Smooth muscle cell of the brain vasculature (primary cell): ENCODE measurements at regions not wholly inside any gene's neighbourhood (a gene's known extent, or its start where the extent isn't known, plus 50 kb on each side); places are given as distances from the start of the nearest gene placed in this dataset.

Source experiments
- DNase-seq: peaks from one replicate; pipeline ENCODE4 v3.0.0-alpha.2; 2012; ENCODE audit warnings: low read depth, low spot score

DNA sequence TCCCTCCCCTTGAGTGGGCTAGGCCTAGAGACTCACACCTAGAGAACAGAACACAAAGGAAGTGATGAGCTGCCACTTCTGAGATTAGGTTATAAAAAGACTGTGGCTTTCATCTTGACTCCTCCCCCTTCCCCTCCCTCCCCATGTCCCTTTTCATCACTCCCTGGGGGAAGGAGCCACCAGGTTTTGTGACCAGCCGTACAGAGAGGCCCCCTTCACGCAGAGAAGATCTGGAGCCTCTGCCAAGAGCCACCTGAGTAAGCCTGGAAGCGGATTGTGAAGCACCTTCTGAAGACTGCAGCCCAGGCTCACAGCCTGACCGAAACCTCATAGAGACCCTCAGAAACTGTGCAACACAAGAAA, 118.4 kb upstream of the NXT1 start:
- DNase-seq = no peak

GRCh38 chr20:23231561-23232218, 118.9 kb upstream of the NXT1 start:
- no peak for DNase-seq

DNA sequence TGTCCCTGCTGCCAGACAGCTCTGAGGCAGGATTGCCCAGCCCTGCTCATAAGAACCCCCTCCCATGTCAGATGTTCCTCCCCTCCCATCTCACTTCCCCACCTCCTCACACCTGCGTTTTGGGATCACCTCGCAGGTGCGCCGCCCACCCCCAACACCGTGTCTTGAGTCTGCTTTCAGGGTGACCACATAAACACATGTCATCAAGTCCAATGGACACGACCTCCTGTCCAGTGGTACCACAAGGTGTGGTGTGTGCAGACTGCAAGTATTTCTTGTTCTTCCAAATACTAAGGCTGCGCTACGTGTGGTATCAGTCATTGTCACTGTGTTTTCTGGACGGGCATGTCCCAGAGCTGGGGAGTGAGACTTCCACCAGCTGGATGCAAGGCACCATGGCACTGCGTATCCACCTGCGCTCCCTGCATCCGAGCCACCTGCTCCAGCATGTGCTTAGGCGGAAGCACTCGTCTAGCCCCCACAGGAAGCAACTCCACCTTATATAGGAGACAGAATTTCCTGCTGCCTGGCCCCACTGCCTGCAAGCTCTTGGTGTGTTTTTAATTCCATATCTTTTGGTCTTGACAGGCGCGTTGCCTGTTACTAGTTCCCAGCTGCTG, 119.7 kb upstream of the NXT1 start:
- no peak for DNase-seq

DNA sequence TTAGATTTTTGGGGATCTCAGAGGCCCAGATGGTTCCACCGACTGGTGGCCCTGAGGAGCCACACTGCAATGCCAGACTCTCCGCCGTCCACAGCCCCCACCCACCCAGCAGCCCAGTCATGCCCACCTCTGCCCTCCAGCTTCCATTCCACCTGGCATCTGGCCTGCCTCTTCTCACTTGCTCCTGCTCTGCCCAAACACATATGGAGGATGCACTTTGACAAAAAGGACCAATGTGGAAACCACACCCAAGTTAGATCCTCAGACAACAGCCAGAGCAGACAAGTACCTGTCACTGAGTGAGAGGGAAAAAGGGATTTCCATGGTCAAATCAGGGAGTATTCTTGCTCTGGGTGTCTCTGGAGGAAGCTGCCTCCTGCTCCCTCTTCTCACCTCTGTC, 120.6 kb upstream of the NXT1 start:
- no peak for DNase-seq

GRCh38 chr20:23228912-23229311, 121.7 kb upstream of the NXT1 start:
- peak; percentile 82 for DNase-seq

GRCh38 chr20:23227976-23228375, 122.6 kb upstream of the NXT1 start:
- no peak for DNase-seq

DNA sequence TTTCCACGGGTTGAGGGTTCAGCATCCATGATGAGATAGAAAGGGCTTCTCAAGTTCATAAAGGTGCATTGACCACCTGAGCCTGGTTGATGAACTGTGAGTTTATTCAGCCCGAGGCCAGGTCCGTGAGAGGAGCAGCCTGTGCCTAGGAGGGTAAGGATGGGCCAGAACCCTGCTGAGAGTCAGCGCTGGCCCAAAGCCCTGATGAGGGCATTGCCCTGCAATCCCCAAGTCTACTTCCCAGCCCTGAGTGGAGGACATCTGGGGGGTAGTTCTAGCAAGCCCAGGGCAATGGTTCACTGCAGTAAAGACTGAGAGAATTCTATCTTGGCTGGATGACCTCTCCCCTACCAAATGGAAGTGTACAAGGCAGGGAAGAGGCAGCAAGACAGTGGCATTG, 123.3 kb upstream of the NXT1 start:
- no peak for DNase-seq

DNA sequence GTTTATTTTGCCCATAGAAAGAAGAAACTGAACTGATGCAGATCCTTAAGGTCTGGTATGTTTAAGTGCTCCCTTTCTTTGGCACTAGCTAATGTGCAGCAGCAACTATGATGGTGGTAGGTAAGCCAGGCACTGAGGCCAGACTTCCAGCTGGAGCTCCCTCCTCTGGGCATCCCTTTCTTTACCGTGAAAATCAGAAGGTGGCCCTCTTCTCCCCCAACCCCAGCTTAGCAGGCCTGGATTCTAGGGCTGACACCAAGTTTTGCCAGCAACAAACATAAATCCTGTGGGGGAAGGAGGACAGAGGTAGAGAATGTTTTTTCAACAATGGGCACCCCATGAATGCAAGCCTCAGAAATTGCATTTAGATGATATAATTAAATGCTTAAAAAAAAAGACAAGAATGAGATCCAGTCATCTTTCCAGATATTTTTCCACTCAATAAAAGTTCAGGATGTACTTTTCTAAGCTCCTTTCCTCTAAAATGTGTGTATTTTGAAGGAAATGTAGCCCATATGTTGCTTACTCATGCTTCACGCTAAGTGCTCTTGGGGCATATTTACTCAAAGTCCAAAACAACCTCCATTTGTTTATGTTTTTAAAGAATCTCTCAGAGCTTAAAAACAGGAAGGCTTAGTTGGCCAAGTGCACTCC, 123.9 kb upstream of the NXT1 start:
- DNase-seq = no peak

DNA sequence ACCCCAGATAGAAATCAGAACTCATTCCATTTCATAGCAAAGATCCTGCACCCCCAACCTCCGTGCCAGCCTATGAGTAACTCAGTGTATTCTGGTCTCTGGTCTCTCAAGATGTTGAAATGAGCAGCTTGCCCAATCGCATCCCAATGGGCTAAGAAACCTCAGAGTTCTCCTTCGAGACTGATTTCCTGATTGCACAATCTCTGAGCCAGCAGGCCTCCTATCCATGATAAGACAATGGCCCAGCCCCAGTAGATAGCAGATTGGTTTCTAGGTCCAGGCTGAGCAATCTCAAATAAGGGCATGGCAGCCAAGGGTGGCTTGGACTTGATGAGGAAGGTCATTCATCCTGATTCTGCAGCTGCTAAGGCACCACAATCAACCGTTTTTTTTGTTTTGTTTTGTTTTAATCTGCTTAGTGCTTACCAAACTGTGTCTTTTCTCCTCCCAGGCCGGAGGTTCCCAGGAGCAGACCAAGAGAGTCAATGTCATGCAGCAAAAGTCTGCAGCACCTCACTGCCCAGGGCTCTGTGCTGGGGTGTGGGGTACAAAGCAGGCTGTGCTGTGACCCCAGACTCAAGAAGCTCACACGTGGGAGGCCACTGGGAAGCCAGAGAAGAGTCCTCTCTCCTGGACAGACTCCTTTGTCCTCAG, 125.1 kb upstream of the NXT1 start:
- no peak for DNase-seq

- DNase-seq = no peak
Observed at GRCh38 chr20:23224806-23225205, 125.8 kb upstream of the NXT1 start.

DNA sequence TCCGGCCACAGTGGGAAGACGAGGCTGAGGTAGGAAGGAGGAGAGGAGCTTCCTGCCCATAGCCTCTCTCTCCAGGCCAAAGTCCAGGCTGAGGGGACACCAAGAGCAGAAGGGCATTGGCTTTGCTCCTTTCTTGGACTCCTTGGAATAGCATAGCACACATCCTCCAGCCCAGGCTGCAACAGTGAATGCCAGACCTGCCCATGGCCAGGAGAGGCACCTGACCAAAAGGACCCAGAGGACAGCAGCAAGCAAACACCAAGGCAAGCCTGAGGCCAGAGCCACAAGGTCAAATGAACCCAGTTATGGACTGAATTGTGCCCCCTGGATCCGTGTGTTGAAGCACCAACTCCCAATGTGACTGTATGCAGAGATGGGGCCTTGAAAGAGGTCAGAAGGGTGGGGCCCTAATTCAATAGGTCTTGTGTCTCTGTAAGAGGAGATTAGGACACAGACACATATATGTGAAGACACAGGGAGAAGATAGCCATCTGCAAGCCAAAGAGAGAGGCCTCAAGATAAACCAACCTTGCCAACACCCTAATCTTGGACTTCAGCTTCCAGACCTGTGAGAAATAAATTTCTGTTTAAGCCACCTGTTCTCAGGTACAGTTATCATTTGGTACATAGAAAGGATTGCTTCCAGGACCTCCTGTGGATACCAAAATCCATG, 126.5 kb upstream of the NXT1 start:
- DNase-seq = no peak

- no peak for DNase-seq
Observed at GRCh38 chr20:23222531-23223200, 127.9 kb upstream of the NXT1 start.

DNA sequence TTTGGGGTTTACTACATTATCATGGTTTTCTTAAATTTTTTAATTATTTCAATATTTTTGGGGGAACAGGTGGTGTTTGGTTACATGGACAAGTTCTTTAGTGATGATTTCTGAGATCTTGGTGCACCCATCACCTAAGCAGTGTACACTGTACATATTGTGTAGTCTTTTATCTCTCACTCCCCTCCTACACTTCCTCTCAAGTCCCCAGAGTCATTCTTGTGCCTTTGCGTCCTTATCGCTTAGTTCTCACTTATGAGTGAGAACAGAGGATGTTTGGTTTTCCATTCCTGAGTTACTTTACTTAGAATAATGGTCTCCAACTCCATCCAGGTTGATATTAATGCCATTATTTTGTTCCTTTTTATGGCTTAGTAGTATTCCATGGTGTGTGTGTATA, 130.9 kb upstream of the CD93 start:
- no peak for DNase-seq

GRCh38 chr20:23215344-23215995, 129.3 kb upstream of the CD93 start:
- no peak for DNase-seq

GRCh38 chr20:23214903-23215302, 128.8 kb upstream of the CD93 start:
- DNase-seq = no peak

DNA sequence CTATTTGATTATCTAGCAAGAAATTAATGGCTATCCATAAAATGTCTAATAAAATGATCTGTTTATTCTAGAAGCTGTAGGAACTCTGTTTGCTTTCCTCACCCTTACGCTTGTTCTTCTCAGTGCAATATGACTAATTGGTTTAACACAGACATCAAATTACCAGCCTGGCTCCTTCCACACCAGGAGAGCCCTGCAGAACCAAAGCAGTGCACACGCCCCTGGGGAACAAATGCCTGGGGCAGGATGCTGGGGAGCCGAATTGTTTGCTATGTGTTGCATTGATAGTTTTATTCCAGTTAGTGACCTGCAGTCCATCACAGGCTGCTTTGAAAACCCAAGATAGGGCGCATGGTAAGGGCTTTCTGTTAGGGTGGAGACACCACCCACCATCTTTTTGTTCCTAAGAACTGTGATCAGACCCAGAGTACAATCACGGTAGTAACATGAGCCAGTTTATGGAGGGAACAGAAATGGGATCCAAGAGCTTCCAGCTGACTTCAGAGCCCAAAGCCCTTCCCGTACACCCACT, 126.4 kb upstream of the CD93 start:
- no peak for DNase-seq

- DNase-seq = no peak
Observed at GRCh38 chr20:23212011-23212410, 125.9 kb upstream of the CD93 start.

- no peak for DNase-seq
Observed at GRCh38 chr20:23211164-23211563, 125.0 kb upstream of the CD93 start.

DNA sequence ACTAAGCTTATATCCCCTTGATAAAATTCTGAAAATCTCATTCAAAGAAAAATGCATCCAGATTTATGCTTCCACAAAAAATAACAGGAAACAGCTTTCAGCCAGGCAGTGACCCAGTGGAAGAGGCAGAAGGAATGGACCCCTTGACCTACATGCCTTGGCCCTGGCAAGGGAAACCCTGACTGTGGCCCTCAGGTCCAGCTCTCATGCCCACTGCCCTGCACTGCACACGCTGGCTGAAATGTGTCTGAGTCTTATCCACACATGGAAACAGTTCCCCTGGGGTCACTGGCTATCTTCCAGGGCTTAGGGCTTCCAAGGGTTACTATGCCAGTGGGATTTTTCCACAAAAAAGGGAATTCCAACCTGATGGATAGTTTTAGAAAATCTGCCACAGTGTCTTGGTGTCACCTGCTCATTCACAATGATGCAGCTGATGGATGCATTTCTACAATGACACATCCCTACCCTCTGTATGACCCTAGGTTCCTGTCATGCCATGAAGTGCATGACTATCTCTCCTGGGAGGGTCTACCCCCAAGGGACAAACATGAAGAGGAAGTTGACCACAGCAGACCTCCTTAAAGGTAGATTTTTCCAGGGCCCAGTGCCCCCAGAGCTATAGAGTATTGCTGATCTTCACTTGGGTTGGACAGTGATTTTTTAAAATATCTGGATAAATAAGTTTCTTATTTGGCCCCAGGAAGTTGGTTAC, 121.9 kb upstream of the CD93 start:
- DNase-seq = no peak

DNA sequence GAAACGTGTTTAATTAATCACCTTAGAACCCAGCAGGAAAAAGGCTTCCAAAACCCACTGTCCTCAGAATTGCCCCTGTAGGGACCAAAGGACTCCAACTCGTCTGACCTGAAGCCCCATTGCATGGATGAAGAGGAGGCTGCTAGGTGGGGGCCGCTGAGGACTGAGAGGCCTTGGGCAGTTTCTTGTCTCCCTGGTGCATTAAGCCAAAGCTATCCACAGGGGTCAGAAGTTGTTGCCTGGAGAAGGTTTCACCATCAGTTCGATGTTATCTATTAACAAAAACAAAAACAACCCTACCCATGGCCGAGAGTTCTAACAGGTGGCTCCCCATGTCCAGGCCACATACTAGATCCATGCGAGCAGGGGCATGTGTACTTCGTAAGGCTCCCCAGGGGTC, 120.9 kb upstream of the CD93 start:
- no peak for DNase-seq
